NK-92 treated with Interleukin-12 subunit alpha and Interleukin-12 subunit beta, amount 100 ng/mL, for 24 hours (cell line): ENCODE measurements at regions not wholly inside any gene's neighbourhood (a gene's known extent, or its start where the extent isn't known, plus 50 kb on each side); places are given as distances from the start of the nearest gene placed in this dataset.

Experiments used
- DNase-seq: peaks from one replicate; lab custom pipeline; 2025; lab: John Stamatoyannopoulos, UW

DNA sequence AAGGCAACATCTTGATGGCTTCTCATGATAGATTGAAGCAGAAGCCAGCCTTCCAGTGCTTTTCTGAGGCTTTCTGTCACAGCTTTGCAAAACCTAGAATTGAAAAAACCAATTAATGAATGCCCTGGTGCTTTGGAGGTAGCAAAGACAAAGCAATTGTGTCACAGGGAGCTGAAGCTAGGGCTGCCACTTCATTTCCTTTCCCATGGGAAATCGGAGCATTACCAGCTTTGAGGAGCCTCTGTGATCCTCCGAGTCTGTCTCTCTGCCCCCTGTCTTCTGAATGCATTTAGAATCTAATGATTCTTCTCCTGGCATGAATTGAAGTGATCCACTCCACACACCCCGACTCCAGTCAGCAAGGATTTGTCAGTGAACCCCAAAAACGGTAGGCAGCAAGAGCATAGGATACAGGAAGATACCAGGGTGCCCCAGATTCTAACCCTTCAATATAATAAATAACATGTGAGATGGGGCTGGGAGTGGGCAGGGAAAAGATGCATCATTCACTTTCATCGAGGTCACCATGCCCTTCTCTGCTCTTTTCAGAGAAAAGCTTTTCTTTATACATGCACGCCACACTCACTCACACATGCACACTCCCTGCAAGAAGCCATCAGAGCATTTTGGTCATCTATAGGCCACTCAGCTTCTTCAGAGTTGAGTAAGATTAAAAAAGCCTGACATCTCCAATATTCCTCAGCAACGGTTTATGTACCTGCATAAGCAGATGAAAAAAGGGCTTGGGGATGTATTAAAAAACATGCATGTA lies 247.7 kb upstream of the ZNF462 start:
- DNase-seq: no peak

DNA sequence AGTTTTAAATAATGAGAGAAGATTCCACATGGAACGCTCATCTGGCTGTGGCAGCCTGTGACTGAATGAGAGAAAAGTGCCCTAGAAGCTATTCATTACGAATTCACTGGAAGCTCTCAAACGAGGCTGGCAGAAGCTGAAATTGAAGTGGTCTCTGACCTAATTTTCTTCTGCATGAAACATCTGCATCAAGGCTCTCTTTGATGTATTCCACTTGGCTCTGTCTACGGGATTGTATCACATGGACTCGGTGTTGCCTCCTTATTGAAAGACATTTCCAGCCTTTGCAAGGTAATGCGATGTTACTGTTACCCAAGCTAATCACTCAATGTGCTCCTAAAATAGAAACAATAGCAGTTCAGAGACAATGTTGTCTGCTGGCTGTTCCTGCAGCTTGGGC lies 246.9 kb upstream of the ZNF462 start:
- no peak for DNase-seq

DNA sequence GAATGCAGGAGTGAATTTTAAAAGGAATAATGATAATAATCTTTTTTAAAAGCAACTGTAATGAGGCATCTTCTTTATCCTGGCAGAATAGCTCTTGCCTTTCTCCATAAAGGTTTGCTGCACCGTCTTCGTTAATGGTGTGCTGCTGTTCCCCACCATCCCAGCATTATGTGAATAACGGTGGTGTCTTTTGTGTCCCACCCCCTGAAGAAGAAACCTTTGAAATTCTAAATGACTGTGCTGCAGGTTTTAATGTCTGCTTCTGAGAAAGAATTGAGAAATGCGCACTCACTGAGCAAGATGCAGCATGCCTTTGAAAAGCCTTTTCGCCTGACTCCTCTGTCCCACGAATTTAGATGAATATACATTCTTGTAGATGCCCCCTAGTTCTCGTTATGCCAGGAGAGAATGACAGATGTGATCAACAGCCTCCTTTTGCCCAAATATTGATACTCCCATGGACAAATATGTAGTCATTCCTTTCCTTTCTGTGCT lies 246.1 kb upstream of the ZNF462 start:
- no peak for DNase-seq

DNA sequence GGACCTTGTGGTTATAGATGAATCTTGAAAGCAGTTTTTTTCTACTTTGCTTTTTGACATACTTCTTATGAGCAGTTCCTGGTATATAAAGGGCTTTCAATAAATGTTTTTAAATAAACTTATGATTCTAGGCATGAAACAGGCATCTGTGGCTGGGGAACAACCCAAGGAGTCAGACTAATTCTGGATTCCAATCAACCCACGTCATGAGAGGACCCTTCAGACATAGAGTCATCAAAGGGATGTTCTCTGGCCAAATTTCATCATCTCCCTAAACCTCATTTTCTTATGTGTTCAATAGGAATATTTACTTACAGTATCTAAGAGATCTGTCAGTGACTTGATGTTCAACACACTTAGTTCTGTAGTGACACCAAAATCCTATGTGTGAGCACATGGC lies 243.8 kb upstream of the ZNF462 start:
- no peak for DNase-seq

DNA sequence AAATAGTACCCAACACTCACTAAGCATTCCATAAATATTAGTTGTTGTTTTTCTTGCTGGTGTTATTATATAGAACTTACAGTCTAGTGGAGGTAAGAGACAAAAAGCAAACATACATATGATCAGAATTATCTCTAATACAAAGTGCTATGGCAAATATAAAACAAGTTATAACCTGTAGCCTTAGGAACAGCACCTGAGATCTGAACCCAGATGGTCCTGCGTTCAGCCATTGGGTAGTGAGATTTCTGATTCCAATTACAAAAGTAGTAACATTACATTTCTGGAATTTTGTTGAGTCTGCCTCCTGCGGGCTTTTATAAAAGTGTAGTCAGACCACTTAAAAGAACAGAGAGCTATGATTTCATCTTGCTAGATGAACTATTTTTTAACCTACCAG lies 242.9 kb upstream of the ZNF462 start:
- DNase-seq: no peak

DNA sequence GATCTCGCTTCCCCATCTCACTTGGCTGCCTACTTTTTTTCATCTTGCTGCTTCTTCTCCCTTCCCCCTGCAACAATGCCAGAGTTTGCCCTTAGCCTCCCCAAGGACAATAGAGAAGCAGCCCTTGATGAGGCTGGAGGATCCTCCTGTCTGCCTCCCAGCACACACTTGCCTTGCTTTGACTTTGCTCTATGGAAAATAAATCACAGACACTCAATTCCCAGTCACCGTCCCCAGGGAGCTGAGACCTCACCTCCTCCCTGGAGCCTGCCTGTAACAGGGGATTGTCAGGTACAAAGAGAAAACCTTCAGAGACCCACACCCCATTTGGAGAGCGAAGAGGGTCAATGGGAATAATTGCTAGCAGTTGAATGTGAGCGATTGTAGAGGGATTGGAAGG lies 242.1 kb upstream of the ZNF462 start:
- DNase-seq: no peak

DNA sequence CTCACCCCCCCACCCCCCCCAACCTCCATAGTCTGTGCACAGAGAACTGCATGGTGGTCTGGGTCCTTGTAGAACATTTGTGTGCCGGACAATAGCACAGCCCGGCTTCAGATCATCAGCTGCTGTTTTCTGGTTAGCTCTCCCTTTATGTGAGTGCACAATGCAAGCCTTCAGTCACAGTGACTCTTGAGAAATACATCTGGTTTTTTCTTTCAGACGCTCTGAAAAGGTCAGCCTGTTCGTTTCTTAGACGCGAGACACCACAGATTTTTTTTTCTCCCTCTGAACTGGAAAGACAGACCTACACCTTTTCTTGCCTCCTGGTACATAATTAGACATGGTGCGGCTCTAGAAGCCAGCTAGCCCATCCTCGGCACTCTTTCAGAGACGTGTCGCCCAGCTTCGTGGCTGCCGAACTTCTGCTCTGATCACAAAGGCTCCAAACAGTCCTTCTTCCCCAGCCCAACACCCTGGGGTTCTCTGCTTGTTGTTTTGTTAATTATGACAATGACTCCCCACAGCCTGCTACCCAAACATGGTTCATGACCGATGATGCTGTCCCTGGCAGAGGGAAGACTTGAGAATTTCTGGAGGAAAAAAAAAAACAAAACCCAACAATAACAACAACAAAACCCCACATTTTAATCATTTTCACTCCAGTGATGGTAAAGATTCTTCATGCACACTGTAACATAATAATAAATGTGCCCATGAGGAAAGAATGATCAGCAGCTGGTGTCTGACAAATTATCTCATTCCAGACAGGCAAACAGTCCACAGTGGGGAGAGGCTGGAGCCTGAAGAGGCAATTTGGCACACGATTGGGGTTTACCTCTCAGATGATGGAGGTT lies 241.4 kb upstream of the ZNF462 start:
- DNase-seq: no peak

DNA sequence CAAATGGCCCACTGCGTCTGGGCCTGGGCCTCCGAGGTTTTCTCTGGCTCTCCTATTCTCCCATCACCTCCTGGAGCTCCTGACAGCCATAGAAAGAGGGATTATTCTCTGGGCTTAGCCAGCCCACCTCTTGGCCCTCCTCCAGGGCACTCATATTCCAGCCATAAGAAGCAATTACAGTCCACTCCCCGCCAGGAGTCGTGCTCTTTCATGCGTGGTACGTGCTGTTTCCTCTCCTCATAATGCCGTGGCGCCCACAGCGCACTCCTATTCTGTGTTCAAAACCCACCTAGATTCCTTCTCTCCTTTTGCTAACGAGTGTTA lies 240.8 kb upstream of the ZNF462 start:
- no peak for DNase-seq

DNA sequence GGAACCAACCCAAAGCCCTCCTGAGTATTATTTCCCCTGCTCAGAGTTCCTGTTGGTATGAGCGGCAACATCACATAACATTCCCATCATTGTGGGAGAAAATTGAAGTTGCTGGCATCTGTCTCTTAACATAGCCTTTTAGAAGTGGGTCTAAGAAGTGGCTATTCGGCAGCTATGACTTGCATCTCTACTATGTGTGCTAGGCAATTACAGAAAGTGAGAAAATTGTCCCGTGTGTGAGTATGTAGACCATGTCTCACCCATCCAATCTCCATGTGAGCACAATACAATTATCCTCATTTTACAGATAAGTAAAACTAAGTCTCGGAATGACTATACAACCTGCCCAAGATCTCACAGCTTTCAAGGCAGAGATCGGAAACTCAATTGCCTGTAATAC lies 239.4 kb upstream of the ZNF462 start:
- DNase-seq: no peak

DNA sequence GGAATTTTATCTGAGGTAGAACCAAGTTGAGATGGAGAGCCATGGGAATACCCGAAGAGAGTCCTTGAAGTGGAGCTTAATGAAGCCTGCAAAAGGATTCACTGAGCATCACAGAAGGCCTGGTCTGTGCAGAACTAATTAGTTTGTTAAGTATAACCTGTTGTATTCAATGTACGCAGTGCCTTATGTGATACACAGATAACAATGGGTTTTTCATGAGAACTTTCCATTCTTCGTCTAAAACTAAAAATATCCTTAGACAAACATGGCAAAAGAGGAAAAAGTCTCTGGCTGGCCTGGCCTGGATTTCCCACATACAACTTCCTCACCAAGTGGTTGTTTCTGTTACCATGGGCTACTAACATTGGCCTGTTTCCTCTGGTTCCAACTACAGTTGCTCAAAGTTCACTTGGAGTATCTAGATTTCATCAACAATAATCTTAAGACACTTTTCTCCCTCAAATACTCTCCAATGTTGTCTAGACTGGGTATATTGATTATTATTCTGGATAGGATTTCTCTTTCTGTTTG lies 237.6 kb upstream of the ZNF462 start:
- no peak for DNase-seq

DNA sequence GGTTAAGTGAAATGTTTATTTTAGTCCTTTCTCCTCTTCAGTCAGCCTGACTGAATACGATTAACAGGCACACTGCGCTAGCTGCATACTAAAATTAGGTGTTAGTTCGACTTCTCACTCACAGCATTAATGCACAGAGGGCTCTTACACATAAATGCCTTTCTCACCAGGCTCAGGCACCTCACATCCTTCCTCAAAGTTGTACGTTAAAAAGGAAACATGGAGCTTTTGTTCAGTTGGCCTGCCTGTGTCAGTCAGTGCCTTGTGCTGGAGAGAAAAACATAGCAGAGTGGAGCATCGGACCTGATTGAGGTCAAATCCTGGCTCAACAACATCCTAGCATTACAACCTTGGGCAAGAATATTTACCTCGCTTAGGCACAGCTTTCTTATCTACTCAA lies 236.0 kb upstream of the ZNF462 start:
- no peak for DNase-seq

DNA sequence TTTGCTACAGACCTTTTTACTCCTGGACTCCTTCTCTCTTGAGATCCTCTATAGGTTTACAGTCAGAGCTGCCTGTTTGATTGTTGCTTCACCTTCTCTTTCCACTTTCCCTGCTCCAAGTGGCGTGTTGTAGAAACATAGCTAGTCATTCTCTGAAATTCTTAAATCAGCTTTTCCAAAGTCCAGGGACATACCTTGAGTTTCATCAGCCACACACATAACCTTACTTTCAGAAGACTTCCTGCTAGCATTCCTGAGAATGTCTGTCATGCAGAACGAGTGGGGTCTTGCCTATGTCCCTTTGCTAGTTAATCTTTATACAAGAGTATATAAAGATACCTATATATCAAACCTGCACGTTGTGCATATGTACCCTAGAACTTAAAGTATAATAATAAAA lies 230.3 kb upstream of the ZNF462 start:
- DNase-seq: no peak

DNA sequence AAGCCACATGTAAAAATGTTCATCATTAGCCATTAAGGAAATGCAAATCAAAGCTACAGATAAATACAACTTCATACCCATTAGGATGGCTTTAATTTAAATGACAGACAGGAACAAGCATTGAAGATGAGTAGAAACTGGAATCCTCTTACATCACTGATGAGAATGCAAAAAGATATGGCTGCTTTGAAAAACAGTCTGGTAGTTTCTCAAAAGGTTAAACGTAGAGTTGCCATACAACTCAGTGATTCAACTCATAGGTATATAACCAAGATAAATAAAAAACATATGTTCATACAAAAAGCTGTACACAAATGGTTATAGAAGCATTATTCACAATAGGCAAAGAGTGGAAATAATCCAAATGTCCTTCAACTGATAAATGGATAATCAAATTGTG lies 228.8 kb upstream of the ZNF462 start:
- DNase-seq: no peak

DNA sequence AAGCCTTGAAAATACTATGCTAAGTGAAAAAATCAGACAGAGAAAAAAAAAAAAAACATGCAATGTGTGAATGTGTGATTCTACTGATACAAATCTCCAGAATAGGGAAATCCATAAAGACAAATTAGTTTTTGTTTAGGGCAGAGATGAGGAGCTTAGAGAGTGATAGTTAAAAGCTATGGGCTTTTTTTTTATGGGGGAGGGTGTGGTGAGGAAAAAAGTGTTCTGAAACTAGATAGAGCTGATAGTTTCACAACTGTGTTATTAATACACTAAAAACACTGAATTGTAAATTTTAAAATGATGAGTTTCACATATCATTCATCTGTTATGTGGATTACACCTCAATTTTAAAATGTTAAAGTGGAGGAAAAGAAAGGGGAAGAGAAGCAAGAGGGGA lies 228.3 kb upstream of the ZNF462 start:
- DNase-seq: no peak

DNA sequence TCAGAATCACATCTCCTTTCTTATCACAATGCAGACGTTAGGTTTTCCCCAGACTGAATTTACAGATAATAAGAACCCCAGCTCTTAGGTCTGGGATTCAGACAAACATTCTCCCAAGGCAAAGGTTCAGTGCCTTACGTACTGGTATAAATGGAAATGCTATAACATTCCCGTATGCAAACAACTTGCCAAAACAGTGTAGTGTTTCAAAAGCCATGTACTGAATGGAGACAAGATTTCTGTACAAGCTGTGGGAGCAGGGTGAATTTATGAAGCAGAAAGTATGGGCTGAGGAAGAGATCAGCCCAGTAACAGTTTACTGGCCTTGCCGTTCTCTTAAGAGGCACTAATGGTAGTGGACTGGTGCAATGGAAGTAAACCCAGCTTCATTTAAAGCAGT lies 225.5 kb upstream of the ZNF462 start:
- no peak for DNase-seq

DNA sequence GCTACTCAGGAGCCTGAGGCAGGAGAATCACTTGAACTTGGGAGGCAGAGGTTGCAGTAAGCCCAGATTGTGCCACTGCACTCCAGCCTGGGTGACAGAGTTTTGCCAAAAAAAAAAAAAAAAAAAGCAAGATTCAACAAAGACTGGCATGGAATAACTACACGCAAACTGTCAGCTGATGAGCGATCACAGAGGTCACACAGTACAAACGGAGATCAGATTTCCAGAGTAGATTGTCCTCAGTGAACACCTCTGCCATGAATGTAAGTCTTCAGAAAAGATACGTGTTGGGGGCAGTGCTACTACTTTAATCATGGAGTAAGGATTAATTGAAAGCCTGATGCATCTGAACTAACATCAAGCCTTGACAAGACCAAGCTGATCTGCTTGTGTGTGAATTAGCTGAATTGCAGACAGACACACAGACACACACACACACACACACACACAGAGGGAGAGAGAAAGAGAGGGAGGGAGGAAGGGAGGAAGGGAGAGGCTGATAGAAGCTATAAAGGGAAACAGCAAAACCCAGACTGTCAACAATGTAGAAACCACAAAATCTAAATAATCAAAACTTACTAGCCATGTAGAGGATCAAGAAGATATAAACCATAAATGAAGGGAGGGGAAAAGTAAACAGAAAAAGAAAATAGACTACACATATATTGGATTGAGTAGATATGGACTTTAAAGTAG lies 222.9 kb upstream of the ZNF462 start:
- DNase-seq: no peak

DNA sequence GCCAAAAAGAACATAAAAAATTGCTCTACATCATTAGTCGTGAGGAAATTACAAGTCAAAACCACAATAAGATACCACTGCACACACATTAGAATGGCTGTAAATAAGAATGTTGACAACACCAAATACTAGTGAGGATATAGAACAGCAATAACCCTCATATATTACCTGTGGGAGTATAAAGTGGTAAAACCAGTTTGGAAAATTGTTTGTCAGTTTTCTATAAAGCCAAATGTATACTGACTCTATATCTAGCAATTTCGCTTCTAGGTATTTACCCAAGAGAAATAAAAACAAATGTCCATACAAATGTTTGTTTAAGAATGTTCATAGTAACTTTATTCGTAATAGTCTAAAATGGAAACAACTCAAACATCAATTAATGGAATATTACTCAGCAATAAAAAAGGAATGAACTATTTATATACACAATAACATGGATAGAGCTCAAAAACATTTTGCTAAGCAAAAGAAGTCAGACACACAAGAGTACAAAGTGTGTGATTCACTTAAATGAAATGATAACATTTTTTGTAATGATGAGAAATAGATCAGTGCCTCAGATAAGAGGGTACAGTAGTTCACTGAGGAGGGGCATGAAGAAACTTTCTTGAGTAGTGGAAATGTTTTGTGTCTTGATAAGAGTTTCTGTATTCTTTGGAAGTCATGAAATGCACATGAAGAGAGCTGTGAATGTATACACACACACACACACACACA lies 219.6 kb upstream of the ZNF462 start:
- DNase-seq: no peak

DNA sequence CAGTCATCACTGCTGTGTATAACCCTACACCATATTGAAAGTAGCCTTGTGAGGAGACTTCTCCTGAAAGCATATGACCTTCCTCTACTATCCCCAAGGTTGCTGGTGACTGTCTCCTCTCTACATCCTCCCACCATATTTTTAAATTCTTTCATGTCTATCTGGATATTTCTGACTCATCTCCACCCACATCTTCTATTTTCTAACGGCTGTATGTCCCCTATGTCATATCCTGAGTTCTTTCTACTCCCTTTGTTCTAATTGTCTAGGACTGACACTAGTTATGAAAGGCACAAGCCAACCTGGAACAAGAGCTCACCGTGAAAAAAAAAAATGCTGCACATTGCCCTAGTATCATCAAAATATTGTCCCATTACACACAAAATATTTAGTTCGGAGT lies 218.3 kb upstream of the ZNF462 start:
- no peak for DNase-seq

DNA sequence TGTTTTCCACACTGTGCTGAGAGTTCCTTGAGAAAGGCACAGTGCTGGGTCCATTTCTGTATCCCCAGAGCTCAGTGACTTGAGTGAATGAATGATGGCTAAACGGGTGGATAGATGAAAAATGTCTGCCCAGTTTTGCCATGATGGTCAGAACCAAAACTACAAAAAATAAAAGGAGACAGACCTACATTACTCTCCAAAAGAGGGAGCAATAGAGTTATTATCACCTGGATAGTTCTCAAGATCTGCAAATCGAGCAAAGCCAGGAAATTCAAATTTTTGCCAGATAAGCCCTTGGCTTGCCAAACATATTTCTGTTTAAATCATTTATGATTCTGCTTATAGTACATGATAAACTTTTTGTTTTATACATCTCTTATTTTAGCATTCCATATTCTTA lies 214.2 kb upstream of the ZNF462 start:
- DNase-seq: no peak

DNA sequence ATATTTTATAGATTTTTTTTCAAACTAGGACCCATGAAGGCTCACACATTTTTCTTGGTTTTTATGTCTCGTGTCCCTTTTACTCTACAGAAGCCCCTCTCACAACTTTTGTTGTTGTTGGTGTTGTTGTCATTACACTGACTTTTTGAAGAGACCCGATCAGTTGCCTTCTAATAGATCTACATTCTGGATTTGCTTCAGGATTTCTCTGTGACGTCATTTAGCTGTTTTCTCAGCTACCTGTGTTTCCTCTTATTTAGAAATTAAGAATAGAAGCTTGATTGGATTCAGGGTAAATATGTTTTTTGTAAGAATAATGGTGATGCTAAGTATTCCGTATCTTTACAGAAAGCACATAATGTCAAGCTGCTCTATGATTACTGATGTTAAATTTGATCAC lies 213.3 kb upstream of the ZNF462 start:
- no peak for DNase-seq

DNA sequence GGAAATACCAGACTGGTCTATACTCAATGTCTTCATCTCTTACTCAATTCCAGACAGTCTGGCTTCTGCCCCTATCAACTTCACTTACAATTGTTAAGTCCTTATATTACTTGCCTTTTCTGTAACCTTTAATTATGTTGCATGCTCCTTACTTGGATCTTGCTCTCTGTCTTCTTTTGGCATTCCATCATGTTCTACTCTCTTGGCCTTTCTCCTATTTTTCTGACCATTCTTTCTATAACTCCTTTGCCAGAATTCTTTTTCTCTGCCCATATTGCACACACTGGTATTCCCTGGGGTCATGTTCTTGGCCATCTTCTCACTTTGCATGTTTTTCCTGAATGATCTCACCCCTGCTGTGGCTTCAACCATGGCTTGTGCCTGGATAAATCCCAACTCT lies 209.8 kb upstream of the ZNF462 start:
- DNase-seq: no peak

DNA sequence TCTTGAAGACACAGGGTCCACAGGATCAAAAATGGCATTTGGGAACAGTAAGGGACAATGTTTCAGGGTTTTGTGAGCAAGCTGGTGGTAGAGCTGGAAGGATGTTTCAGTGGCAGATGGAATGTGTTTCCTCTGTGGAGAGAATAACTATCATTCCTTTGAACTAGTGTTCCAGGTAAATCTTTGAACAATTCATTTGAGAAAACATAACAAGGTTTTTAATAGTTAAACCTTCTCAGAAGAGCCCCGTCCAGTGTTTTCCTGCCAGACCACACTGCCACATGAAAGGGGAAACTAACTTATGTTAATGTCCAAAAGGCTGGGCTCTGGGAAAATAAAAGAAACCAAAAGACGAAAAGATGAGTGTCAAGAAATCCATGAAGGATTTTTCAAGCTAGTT lies 207.0 kb upstream of the ZNF462 start:
- no peak for DNase-seq
